GM19240 (cell line): ENCODE measurements at regions not wholly inside any gene's neighbourhood (a gene's known extent, or its start where the extent isn't known, plus 50 kb on each side); places are given as distances from the start of the nearest gene placed in this dataset.

Experiments
- DNase-seq: peaks from one replicate; pipeline ENCODE4 v3.0.0; 2011; ENCODE audit warnings: low spot score; ENCODE audit not compliant: insufficient read length

DNA sequence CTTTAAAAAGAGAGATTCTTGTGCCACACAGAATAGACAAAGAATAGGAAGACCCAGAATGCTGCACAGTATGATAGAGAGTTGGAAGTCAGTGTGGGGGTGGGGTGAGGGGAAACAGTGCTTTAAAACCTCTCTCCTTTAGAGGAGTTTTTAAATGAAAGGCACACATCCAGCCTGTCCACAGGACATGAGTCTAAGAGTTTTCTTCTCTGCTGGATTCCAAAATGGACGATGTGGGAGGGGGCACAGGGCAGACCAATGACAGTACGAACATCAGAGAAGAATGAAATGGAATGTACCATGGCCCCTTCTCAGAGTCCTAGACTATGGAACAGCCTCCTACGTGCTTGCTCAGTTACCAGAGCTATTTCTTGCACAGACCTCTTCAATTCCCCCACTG, 458.2 kb upstream of the DAB1 start:
- no peak for DNase-seq

DNA sequence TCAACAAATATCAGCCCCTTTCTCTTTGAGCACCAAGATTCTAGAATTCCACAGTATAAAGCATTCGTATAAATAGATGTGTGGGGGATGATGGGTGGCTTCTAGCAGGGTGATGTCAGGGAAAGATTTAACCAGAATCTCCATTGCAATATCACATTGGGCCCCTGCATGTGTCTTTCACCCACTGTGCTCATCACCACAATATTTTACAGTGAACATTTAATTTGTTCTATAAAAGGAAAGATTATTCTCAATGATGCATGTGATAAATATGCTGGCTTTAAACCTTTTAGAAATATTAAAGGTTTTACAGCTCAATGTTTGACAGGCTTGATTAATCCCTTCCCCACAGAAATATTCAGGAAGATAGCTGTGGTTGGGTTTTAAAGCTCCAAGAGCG, 457.8 kb upstream of the DAB1 start:
- DNase-seq: no peak

DNA sequence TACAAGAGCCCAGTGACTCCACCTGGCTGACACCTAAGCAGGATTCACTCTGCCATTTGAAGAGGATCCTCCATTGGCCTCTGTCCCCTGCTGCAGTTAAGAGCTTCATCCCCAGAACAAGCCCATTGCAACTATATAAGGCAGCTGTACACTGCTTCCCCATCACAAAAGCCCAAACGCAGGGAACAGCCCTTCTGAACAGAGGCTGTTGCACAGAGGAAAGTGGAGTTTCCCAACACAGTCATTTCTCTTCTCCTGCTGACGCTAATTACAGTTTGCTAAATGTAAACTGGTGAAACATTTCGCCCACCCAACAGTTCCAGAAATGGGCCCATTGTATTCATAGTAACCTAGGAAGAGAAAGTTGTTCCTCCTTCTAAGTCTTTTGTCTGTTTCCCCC, 455.8 kb upstream of the DAB1 start:
- DNase-seq: no peak

GRCh38 chr1:57874418-57874877, 450.6 kb upstream of the DAB1 start:
- no peak for DNase-seq

DNA sequence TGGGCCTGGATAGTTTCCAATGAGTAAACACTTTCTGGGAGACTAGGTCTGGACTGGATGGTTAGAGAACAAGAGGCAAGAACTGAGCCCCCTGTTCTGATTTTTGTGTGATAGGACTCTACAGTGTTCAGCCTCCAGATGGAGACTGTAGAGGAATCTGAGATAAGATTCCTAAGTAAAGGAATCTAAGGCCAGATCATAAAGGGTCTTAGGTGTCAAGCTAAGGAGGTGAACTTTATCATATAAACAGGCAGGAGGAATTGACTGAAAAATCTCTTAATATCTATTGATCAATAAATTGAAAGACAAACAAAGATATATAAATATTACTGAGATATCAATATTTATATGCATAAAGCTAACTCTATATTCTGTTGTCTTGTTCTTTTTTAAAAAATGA, 449.1 kb upstream of the DAB1 start:
- no peak for DNase-seq

DNA sequence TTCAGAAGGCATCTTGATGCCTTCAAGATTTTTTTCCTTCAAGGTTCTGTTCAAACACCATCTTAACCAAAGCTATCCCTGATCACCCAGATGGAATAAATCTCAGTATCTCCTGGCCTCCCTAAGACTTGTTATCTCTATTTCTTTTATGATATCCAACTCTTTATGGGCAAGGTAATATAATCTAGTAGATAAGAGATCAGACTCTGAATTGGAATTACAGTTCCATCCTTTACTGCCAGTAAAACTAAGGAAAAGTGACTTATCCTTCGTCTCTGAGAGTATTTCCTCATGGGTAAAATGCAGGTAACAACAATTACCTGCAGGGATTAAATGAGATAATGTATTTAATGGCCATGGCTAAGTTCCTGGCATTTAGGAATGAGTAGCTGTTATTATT, 445.0 kb upstream of the DAB1 start:
- no peak for DNase-seq

GRCh38 chr1:57868239-57868638, 444.4 kb upstream of the DAB1 start:
- no peak for DNase-seq

DNA sequence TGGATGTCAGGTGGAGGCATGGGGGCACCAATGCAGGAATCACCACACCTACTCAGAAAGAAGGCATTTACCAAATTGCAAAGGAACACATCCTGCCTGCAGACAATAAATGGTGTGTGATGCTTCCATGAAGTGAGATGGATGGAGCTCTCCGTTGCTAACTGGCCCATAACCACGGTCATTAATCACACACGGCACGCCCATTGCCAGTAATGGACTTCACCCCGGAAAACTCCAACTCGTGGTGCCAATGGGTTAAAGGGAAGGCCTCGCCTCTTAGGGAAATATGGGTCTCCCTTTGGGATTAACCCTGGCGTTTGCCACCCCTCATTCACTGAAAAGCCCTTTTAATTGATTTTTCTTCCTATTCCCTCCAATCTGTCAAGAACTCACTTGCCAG, 443.1 kb upstream of the DAB1 start:
- DNase-seq: no peak

GRCh38 chr1:57860931-57861565, 437.2 kb upstream of the DAB1 start:
- no peak for DNase-seq

DNA sequence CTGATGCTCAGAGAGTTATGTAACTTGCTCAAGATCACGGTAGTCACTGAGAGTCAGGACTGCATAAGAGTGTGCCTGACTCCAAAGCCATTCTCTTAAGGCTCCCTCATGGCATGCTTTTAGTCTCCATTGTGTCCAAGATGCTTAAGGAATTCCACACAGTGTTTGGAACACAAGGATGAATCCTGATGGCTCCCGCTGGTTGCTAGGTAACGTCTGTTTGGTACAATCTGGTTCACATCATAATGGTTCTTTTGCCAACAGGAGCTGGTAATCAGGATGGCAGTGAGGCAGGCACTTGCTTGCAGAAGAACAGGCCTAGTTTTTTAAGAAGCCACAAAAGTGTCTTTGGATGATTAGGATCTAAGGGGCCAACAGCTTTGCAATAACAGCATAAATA, 436.5 kb upstream of the DAB1 start:
- no peak for DNase-seq

DNA sequence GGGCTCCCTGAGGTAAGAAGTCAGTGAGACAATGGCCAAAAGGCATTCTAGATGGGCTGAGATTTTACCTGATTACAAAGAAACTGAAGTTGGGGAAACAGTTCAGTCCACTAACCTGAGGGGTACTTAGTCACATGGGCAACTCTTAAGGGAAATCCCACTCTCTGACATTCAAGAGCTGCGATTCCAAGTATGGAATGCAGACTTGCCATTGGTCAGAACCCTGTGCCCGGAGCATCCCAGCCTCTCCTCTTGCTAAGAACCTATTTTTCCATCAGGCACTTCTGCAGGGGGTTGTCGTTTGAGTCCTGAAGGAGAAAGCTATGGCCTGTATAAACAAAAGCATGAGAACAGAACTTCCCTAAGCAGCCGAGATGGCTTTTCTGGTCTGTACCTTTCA, 434.9 kb upstream of the DAB1 start:
- no peak for DNase-seq

DNA sequence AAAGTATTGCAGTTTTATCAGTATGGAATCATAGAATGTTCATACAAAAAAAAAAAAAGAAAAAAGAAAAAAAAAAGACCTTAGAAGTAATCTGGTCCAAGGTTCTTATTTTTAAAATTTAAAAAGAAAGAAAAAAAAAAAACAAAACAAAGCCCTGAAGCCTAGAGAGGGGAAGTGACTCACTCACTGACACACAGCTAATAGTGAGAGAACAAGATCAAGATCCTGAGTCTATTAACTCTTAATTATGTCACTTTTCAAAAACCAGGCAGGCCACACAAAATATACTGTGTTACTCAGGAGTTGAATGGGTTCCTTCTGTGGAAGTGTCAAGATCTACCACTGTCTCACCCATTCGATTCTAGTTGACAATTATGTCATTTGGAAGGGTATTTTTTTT, 433.9 kb upstream of the DAB1 start:
- DNase-seq: no peak

DNA sequence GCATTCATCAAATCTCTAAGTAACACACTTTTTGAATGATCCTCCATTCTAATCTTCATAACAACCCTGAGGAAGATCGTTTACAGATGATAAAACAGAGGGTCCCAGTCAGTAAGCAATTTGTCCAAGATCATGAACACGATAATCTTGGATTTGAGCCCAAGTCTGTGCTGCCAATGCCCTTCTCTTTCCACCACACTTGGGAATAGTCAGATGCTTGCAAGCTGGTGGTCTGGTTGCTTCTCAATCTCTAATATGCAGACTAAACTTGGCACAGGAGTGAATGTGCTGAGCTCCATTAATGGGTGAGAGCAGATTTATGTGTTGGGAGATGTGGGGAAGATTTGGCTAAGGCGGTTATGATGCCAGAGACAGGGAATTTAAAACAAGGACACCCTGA, 430.6 kb upstream of the DAB1 start:
- no peak for DNase-seq

DNA sequence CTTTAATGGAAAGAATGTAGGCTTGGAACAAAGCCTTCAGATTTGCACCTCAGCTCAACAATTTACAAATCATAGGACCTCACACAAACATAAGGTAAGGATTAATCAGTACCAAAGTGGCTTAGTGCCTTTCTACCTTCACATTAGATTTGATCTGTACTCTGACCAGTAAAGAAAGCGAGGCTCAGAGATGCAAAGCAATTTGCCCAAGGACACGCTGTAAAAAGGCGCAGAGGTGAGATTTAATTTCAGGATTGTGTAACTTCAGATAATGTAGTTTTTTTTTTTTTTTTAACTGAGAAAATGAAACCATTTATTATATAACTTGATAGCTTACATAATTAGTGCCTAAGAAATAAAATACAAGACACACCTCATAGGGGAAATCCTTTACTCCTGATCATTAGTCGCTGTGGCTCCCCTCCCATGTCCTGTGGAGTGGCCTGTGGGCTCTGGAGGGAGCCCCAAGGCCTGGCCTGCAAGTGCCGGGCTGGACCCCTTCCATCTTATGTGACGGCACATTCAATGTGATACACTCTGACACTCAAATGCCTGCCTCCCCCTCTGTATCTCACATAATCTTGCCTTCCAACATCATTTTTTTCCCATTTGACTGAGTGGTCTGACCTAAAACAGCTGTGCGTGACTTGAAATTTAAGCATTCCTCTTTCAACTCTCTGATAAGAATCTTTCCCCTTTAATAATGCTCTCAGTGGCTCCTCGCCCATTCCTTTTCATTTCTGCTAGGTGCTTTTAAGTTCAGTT, 426.5 kb upstream of the DAB1 start:
- DNase-seq: no peak

- no peak for DNase-seq
Observed at GRCh38 chr1:57848406-57848805, 424.5 kb upstream of the DAB1 start.

DNA sequence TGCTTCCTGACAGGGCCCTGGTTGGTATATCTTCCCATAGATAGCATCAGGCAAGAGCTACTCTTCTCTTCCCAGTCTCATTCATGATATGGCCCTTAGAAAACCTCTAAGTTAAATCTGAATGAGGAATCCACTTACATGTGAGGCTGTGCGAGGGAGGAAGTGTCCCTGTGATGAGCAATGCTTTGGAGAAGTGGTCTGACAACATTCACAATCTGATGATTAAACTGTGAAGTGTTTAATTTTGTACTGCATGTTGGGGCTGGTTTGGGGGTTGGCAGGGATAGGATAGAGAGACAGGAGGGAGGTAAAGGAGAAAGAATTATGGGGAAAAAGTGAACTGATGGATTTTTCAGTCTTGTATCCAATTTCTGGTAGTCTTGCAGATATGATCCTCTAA, 421.2 kb upstream of the DAB1 start:
- DNase-seq: no peak

- DNase-seq: no peak
Observed at GRCh38 chr1:57844382-57844980, 420.6 kb upstream of the DAB1 start.

GRCh38 chr1:57843760-57844159, 419.9 kb upstream of the DAB1 start:
- no peak for DNase-seq

- no peak for DNase-seq
Observed at GRCh38 chr1:57839526-57839925, 415.7 kb upstream of the DAB1 start.

GRCh38 chr1:57839067-57839466, 415.2 kb upstream of the DAB1 start:
- no peak for DNase-seq

GRCh38 chr1:57835620-57836019, 411.8 kb upstream of the DAB1 start:
- DNase-seq: no peak

DNA sequence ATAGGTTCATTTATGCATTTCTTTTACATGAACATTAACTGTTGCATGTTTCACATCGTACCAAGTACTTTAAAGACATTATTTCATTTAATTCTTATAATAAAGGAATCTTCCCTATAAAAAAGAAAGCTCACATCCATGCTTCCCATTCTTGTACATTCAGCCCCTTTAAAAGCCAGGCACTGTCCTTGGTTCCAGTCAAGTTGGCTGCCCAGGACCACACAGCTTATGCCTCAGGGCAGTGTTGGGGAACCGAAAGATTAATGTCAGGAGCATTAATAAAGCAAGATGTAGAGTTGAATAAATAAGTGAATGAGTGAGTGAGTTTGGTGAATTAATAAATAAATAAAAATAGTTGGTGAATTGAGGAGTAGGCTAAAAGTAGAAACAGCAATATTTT, 409.4 kb upstream of the DAB1 start:
- no peak for DNase-seq

GRCh38 chr1:57832612-57833011, 408.8 kb upstream of the DAB1 start:
- DNase-seq: no peak
